Right cardiac atrium (tissue), 5 donors: ENCODE measurements at regions not wholly inside any gene's neighbourhood (a gene's known extent, or its start where the extent isn't known, plus 50 kb on each side); places are given as distances from the start of the nearest gene placed in this dataset.
A peak's percentile ranks its signal among the peaks of the same experiment; 100 is the strongest.

Experiments used
- ATAC-seq, 2 donors: fragments of 200-7000 bp; cut with Tn5 transposase; one replicate each; pipeline versions ENCODE4 v1.8.0 to v1.9.1; 2020; ENCODE audit warnings: moderate library complexity in 2 of 2, mild to moderate bottlenecking in 1 of 2
- DNase-seq, 3 donors: peaks; one replicate each; pipeline ENCODE4 v3.0.0-alpha.2; 2020
- H3K27ac ChIP-seq: one replicate; pipeline ENCODE4 v1.5.1; 2013; ENCODE audit warnings: mild to moderate bottlenecking, low read length, control low read depth, moderate library complexity
- H3K27me3 ChIP-seq: one replicate; pipeline ENCODE4 v1.6.1; 2013; ENCODE audit not compliant: control insufficient read depth, insufficient read depth
- H3K4me1 ChIP-seq: one replicate; pipeline ENCODE4 v1.6.1; 2013; ENCODE audit warnings: low read length; ENCODE audit not compliant: control insufficient read depth, insufficient read depth
- H3K4me3 ChIP-seq: one replicate; pipeline ENCODE4 v1.5.1; 2013; ENCODE audit warnings: low read length, control low read depth
- H3K9me3 ChIP-seq: one replicate; pipeline ENCODE4 v1.6.1; 2013; ENCODE audit warnings: low read length; ENCODE audit not compliant: control insufficient read depth
- WGBS: extraction: QIAGEN DNeasy Blood & Tissue Kit; methylation state at CpG from one replicate; pipeline ENCODE4 v1.1.7; 2013; 5-methylcytosine and 5-hydroxymethylcytosine counted together
- intact Hi-C, 4 donors: fragments of 100-400 bp; cut with DNase I; formaldehyde crosslinking; loops; one replicate each; pipeline versions ENCODE4 v1.11.0 to v1.14.0; 2022 to 2023
- donor health status: healthy with polysubstance abuse.
- donor health status: DM: no; HTN: yes; CAD: no.
- donor health status: DM: no; HTN: no; CAD: no.
- donor health status: DM: no; HTN: yes; CAD: no; lungs with severe emphysema.
- donor health status: DM: yes; HTN: yes; CAD: no.

DNA sequence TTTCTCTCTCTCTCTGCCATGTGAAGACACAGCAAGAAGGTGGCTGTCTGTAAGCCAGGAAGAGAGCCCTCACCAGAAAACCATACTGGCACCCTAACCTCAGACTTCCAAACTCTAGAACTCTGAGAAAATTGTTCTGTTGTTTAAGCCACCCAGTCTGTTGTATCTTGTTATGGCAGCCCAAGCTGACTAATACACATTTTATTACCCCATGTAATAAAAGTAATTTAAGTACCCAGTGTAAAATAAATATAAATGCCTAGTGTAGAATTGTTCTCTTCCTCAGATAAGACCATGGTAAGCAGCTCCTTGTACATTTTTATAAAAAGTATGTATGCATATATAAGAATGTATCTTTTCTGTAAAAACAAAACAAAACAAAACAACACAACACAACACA is 119.7 kb downstream of the DTL start:
- no peaks in the 10 kb centered on the region for H3K9me3 ChIP-seq
- H3K4me3 ChIP-seq, result no peak overlapping the region
- DNase-seq (no peak), ATAC-seq (no peak)
- intact Hi-C loops, result loop anchor here in 1 of 4 donors (10.0 kb wide), 1 partner anchor 130 kb away; the partner anchor contains the start of gene PPP2R5A
- no peaks in the 10 kb centered on the region for H3K27me3 ChIP-seq
- H3K27ac ChIP-seq, result no peak overlapping the region
- H3K4me1 ChIP-seq, result peaks cover 2% of the 10 kb centered on the region

GRCh38 chr1:212157252-212157651 is 121.7 kb downstream of the DTL start:
- intact Hi-C loops, result loop anchor here in 1 of 4 donors (10.0 kb wide), 1 partner anchor 128 kb away; the partner anchor contains the start of gene PPP2R5A
- 85% methylated on average over 6 of the region's 6 CpGs for WGBS
- H3K4me3 ChIP-seq, result no peak overlapping the region
- no peak overlapping the region for H3K27ac ChIP-seq
- peaks cover 6% of the 10 kb centered on the region for H3K4me1 ChIP-seq
- no peaks in the 10 kb centered on the region for H3K27me3 ChIP-seq
- DNase-seq (no peak), ATAC-seq (no peak)
- H3K9me3 ChIP-seq, result no peaks in the 10 kb centered on the region

DNA sequence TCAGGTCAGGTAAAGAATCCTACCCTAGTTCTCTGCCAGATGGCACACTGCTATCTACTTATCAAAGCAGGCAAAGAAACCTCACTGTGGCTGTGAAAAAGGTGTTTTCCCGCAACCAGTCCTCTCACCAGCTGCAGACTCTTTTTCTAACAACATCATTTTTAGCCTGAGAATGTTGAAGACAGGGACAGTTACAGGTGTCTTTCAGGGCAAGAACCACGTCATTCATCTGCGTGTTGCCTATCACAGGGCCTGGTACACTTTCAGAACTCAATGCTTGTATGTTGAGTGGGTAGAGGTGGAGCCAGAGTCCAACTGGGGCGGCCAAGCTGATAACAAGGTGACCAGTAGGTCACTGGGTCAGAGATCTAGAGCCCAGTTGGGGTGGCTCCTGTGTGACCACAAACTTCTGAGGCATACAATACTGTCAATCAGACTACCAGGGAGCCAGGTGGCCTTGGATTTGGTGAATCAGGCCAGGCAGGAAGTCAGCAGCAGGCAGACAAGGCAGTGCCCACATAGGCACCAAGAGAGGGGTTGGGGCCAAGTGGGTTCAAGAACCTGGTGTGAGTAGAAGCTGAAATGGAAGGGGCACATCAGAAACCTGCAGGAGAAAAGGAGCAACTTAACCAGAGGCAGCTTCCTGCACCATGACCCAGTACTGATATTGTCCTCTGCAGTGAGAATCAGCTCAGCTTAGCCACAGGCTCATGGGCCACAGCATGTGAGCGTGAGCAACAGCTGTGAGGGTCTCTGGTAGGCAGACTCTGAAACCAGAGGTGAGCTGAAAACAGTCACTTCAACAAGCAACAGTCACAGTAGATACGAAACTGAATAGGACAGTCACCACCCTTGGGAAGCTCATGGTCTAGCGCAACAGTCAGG is 123.6 kb downstream of the DTL start:
- ATAC-seq (no peak), DNase-seq (no peak)
- WGBS, result 84% methylated on average over 7 of the region's 7 CpGs
- intact Hi-C loops, result loop anchor here in 1 of 4 donors (10.0 kb wide), 1 partner anchor 126 kb away; the partner anchor contains the start of gene PPP2R5A
- no peaks in the 10 kb centered on the region for H3K27me3 ChIP-seq
- H3K9me3 ChIP-seq, result no peaks in the 10 kb centered on the region
- peaks cover 6% of the 10 kb centered on the region for H3K4me1 ChIP-seq
- H3K4me3 ChIP-seq, result no peak overlapping the region
- H3K27ac ChIP-seq, result no peak overlapping the region

GRCh38 chr1:212161231-212161781 is 123.9 kb upstream of the PPP2R5A start:
- H3K9me3 ChIP-seq, result no peaks in the 10 kb centered on the region
- WGBS, result 30% methylated on average over 2 of the region's 2 CpGs
- ATAC-seq, result peak; percentile 12 to 44
- no peak overlapping the region for H3K27ac ChIP-seq
- DNase-seq, result no peak
- H3K4me3 ChIP-seq, result no peak overlapping the region
- no peaks in the 10 kb centered on the region for H3K27me3 ChIP-seq
- peaks cover 6% of the 10 kb centered on the region for H3K4me1 ChIP-seq
- intact Hi-C loops, result loop anchor here in 1 of 4 donors (10.0 kb wide), 1 partner anchor 87 kb away; no protein-coding TSS in a partner anchor

DNA sequence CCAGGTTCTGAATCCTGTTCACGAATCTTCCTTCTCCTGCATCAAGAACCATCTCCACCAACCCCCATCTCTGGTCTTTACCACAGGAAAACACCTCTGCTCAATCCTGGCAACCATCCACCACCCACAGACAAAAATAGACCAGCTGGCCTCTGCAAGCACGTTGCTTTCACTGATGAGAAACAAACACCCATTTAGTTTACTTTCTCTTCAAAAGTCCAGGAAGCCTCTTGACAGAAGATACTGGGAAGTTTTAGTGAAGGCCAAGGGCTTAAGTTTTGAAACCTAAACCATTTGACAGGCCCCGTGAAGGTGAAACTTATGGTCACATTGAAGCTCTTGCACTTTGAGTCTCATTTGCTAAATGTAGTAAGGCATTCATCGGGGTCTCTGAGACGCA is 122.6 kb upstream of the PPP2R5A start:
- 35% methylated on average over 5 of the region's 5 CpGs for WGBS
- intact Hi-C loops, result loop anchor here in 1 of 4 donors (10.0 kb wide), 1 partner anchor 88 kb away; no protein-coding TSS in a partner anchor
- no peak overlapping the region for H3K27ac ChIP-seq
- DNase-seq (peak; percentile 22 to 63 (median 53)), ATAC-seq (peak; percentile 61)
- H3K9me3 ChIP-seq, result no peaks in the 10 kb centered on the region
- no peak overlapping the region for H3K4me3 ChIP-seq
- peaks cover 6% of the 10 kb centered on the region for H3K4me1 ChIP-seq
- H3K27me3 ChIP-seq, result no peaks in the 10 kb centered on the region

DNA sequence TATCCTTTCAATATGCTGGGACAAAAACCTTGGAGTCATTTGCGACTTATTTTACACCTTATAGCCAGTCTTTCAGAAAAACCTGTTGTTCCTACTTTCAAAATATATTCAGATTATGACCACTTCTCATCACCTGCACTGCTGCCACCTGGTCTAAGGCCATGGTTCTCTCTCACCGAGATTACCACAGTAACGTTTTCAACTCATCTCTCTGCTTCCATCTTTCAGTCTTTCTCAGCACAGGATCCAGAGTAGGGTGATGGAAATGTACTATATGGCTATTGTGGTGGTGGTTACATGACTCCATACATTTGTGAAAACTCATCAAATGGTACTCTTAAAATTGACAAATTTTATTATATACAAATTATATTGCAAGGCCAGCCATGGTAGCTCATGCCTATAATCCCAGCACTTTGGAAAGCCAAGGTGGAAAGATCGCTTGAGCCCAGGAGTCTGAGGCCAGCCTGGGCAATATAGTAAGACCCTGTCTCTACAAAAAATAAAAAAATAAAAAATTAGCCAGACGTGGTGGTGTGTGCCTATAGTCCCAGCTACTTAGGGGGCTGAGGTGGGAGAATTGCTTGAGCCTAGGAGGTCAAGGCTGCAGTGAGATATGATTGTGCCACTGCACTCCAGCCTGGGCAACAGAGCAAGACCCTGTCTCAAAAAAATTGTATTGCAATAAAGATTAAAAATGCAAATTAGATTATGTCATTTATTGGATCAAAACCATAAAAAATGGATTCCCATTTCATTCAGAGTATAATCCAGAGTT is 120.9 kb upstream of the PPP2R5A start:
- no peak for ATAC-seq
- Histone ChIP-seq H3K4me3 (no peak overlapping the region), H3K27me3 (no peaks in the 10 kb centered on the region), H3K27ac (no peak overlapping the region), H3K9me3 (no peaks in the 10 kb centered on the region), H3K4me1 (peaks cover 3% of the 10 kb centered on the region)
- 96% methylated on average over 5 of the region's 5 CpGs for WGBS
- intact Hi-C loops, result loop anchor here in 1 of 4 donors (10.0 kb wide), 1 partner anchor 89 kb away; no protein-coding TSS in a partner anchor
- no peak for DNase-seq

DNA sequence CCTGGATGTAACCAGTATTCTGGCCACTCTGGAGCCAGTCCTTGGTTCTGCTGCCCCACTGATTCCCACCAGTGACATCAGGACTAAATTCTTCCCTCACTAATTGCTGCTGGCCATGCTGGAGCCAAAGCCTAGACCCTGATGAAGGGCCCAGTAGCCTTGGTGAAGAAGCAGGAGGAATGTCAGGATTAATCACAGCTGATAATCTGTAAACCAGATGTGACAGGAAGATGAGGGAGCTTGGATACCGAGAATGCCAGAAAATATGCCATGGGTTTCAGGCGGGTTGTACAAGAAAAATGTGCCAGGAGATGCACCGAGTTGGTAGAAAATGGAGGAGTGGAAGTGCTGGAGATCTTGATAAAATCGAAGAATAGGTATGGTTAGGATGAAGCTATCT is 119.0 kb upstream of the PPP2R5A start:
- H3K4me1 ChIP-seq, result peaks cover 1% of the 10 kb centered on the region
- no peak for DNase-seq
- 70% methylated on average over 4 of the region's 4 CpGs for WGBS
- no peak overlapping the region for H3K4me3 ChIP-seq
- no peak for ATAC-seq
- H3K27me3 ChIP-seq, result no peaks in the 10 kb centered on the region
- H3K9me3 ChIP-seq, result no peaks in the 10 kb centered on the region
- H3K27ac ChIP-seq, result peak overlapping the region; percentile 41
- intact Hi-C loops, result loop anchor here in 1 of 4 donors (10.0 kb wide), 1 partner anchor 91 kb away; no protein-coding TSS in a partner anchor

DNA sequence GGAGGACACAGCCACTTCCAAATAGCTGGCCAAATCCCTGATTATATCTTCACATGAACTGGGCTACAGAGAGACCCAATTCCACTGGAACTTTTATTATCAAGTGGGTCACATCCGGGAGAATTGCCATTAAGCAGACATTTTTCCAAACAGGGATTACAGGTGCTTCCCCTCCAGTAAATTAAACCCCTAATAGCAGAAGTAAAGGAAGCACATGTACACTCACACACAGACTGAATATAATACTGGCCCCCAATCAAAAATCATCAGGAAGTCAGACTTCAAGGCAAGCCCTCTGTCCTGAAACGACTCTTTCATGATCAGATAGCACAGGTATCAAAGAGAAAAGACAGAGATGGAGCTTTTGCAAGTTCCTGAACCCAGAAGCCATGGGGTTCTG is 118.6 kb upstream of the PPP2R5A start:
- no peaks in the 10 kb centered on the region for H3K4me1 ChIP-seq
- no peaks in the 10 kb centered on the region for H3K9me3 ChIP-seq
- intact Hi-C loops, result loop anchor here in 1 of 4 donors (10.0 kb wide), 1 partner anchor 92 kb away; no protein-coding TSS in a partner anchor
- peak overlapping the region; percentile 41 for H3K27ac ChIP-seq
- no peaks in the 10 kb centered on the region for H3K27me3 ChIP-seq
- no peak for DNase-seq
- no peak overlapping the region for H3K4me3 ChIP-seq
- ATAC-seq, result peak in 1 of 2 donors; percentile 49
- 28% methylated on average over 2 of the region's 2 CpGs for WGBS

DNA sequence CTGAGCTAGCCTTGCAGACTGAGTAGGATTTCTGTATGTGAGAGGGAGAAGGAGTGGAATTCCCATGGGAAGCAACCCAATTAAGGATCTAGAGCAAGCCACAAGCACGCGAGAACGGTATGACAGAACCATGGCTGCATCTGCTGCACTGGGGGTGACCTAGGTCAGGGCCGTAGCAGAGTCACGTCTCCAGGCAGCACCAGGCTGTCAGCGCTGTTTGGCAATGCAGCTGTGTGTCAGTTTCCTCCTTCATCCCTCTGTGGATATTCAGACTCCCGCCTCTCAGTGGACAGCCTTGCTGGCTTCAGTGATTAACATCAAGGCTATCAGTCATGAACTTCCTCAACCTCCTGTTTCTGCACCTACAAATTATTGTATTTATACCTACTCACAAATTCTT is 118.1 kb upstream of the PPP2R5A start:
- 21% methylated on average over 7 of the region's 7 CpGs for WGBS

GRCh38 chr1:212173567-212173966 is 111.6 kb upstream of the PPP2R5A start:
- H3K4me3 ChIP-seq, result no peak overlapping the region
- H3K27ac ChIP-seq, result no peak overlapping the region
- DNase-seq (no peak), ATAC-seq (no peak)
- H3K27me3 ChIP-seq, result no peaks in the 10 kb centered on the region
- 98% methylated on average over 3 of the region's 3 CpGs for WGBS
- intact Hi-C loops, result no loop called here
- no peaks in the 10 kb centered on the region for H3K9me3 ChIP-seq
- H3K4me1 ChIP-seq, result peaks cover 2% of the 10 kb centered on the region

More for the DNA sequence above, 118.1 kb upstream of the PPP2R5A start:
- Histone ChIP-seq H3K9me3 (no peaks in the 10 kb centered on the region), H3K4me1 (no peaks in the 10 kb centered on the region), H3K27ac (peak overlapping the region; percentile 22), H3K4me3 (no peak overlapping the region), H3K27me3 (no peaks in the 10 kb centered on the region)
- intact Hi-C loops, result loop anchor here in 1 of 4 donors (10.0 kb wide), 1 partner anchor 92 kb away; no protein-coding TSS in a partner anchor
- peak; percentile 83 for ATAC-seq
- DNase-seq, result peak; percentile 41 to 64 (median 52)
